Spinal cord (tissue), 9 donors: ENCODE measurements at regions not wholly inside any gene's neighbourhood (a gene's known extent, or its start where the extent isn't known, plus 50 kb on each side); places are given as distances from the start of the nearest gene placed in this dataset.

Experiments
- DNase-seq, 6 donors: peaks; one replicate each; pipeline versions ENCODE4 v3.0.0 to v3.0.0-alpha.2; 2013 to 2015; ENCODE audit warnings: low spot score in 6 of 6, low read depth in 4 of 6
- H3K27ac ChIP-seq: one replicate; pipeline ENCODE4 v1.5.1; 2013; ENCODE audit warnings: low read depth, low read length, control low read depth
- H3K27me3 ChIP-seq: one replicate; pipeline ENCODE4 v1.6.1; 2013; ENCODE audit warnings: low read length; ENCODE audit not compliant: control insufficient read depth, insufficient read depth
- H3K36me3 ChIP-seq: one replicate; pipeline ENCODE4 v1.6.1; 2013; ENCODE audit warnings: low read length; ENCODE audit not compliant: control insufficient read depth, insufficient read depth
- H3K4me1 ChIP-seq: one replicate; pipeline ENCODE4 v1.6.1; 2013; ENCODE audit warnings: low read length; ENCODE audit not compliant: control insufficient read depth, insufficient read depth
- H3K4me3 ChIP-seq: one replicate; pipeline ENCODE4 v1.5.1; 2013; ENCODE audit warnings: low read depth, low read length, control low read depth
- H3K9me3 ChIP-seq: one replicate; pipeline ENCODE4 v1.6.1; 2013; ENCODE audit warnings: low read length; ENCODE audit not compliant: control insufficient read depth, insufficient read depth
- WGBS: methylation state at CpG from one replicate; pipeline ENCODE4 v1.1.5; 2013; ENCODE audit warnings: missing lambda C conversion rate; ENCODE audit not compliant: insufficient coverage; 5-methylcytosine and 5-hydroxymethylcytosine counted together
- donor health status: healthy.

DNA sequence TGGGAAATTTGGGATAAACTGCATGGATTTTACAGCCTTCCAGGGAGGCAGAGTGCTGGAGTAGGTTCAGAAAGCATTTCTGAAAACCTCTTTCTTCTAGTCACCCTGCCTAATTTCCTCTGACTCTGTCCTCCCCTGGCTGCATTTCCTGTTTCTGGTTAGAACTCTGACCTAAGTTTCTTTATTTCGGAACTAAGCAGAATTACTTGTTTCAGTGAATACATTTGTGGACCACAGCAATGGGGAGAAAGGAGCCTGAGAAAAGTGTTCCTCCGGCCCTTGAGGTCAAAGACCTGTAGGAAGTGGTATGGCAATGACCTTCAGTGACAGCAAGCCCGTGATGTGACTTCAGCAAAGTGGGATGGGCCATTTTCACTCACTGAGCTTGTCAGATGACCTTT is 173.4 kb upstream of the RUNX1 start:
- Histone ChIP-seq H3K9me3 (no peaks in the 10 kb centered on the region), H3K27ac (no peak overlapping the region), H3K27me3 (no peaks in the 10 kb centered on the region), H3K36me3 (no peaks in the 10 kb centered on the region), H3K4me3 (no peak overlapping the region), H3K4me1 (no peaks in the 10 kb centered on the region)
- no peak for DNase-seq
- WGBS = 83% methylated on average over 1 of the region's 3 CpGs

DNA sequence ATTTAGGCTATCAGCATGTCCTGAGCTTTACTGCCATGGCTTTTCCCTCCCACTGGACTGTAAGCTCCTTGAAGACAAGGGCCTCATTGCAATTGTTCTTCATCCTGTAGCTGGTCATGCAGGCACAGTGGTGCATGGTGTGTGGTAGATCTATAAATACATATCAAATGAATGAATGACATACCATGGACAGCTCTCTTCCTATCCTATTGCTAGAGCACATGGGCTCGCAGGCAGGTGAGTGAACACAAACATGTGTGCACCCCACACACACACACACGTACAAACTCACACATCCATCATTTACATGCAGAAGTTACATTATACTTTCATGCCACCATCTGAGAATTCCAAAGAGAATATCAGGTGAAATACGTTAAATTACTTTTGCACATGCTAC is 172.9 kb upstream of the RUNX1 start:
- no CpG with 5 or more reads among the region's 3 CpGs for WGBS
- Histone ChIP-seq H3K36me3 (no peaks in the 10 kb centered on the region), H3K27ac (no peak overlapping the region)

GRCh38 chr21:35220301-35220700 is 171.2 kb upstream of the RUNX1 start:
- Histone ChIP-seq H3K9me3 (no peaks in the 10 kb centered on the region), H3K27ac (no peak overlapping the region), H3K4me3 (no peak overlapping the region), H3K27me3 (no peaks in the 10 kb centered on the region), H3K36me3 (no peaks in the 10 kb centered on the region), H3K4me1 (no peaks in the 10 kb centered on the region)
- no CpG with 5 or more reads among the region's 1 CpG for WGBS
- DNase-seq = no peak

More for the DNA sequence above, 172.9 kb upstream of the RUNX1 start:
- Histone ChIP-seq H3K4me3 (no peak overlapping the region), H3K9me3 (no peaks in the 10 kb centered on the region), H3K27me3 (no peaks in the 10 kb centered on the region), H3K4me1 (no peaks in the 10 kb centered on the region)
- no peak for DNase-seq

GRCh38 chr21:35219719-35220118 is 170.6 kb upstream of the RUNX1 start:
- no peak overlapping the region for H3K4me3 ChIP-seq
- H3K4me1 ChIP-seq = no peaks in the 10 kb centered on the region
- H3K9me3 ChIP-seq = no peaks in the 10 kb centered on the region
- DNase-seq = no peak
- H3K27me3 ChIP-seq = no peaks in the 10 kb centered on the region
- no peak overlapping the region for H3K27ac ChIP-seq
- H3K36me3 ChIP-seq = no peaks in the 10 kb centered on the region
- WGBS = no CpG with 5 or more reads among the region's 2 CpGs

- no peaks in the 10 kb centered on the region for H3K27me3 ChIP-seq
- no peaks in the 10 kb centered on the region for H3K9me3 ChIP-seq
- no peaks in the 10 kb centered on the region for H3K36me3 ChIP-seq
- no peaks in the 10 kb centered on the region for H3K4me1 ChIP-seq
- H3K27ac ChIP-seq = no peak overlapping the region
- H3K4me3 ChIP-seq = no peak overlapping the region
- no CpG with 5 or more reads among the region's 2 CpGs for WGBS
- no peak for DNase-seq
These were observed 170.2 kb upstream of the RUNX1 start for GRCh38 chr21:35219291-35219690.

GRCh38 chr21:35217504-35218060 is 168.5 kb upstream of the RUNX1 start:
- Histone ChIP-seq H3K4me1 (no peaks in the 10 kb centered on the region), H3K9me3 (no peaks in the 10 kb centered on the region), H3K27me3 (no peaks in the 10 kb centered on the region), H3K36me3 (no peaks in the 10 kb centered on the region), H3K27ac (no peak overlapping the region), H3K4me3 (no peak overlapping the region)
- no peak for DNase-seq
- WGBS = no CpG with 5 or more reads among the region's 1 CpG

DNA sequence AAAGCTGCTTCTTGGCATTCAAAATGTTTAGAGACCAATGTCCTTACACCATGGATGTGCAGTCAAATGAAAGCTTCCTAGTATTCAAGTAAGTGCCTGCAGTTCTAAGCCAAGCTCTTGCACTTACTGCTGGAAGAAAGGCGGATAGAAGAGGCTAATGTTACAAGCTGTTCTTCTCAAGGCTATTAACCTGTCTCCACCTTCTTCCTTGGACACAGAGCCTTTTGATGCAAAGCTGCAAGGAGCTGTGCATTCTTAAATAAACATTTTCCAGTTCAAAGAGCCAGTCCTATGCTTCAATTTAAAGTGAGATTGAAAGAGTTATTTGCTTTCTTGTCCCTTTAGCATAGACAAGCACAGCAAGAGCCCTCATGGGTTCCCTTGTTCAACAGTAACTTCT is 167.9 kb upstream of the RUNX1 start:
- DNase-seq = no peak
- no CpG with 5 or more reads among the region's 1 CpG for WGBS
- Histone ChIP-seq H3K4me1 (no peaks in the 10 kb centered on the region), H3K9me3 (no peaks in the 10 kb centered on the region), H3K36me3 (no peaks in the 10 kb centered on the region), H3K27ac (no peak overlapping the region), H3K27me3 (no peaks in the 10 kb centered on the region), H3K4me3 (no peak overlapping the region)

GRCh38 chr21:35215870-35216269 is 166.8 kb upstream of the RUNX1 start:
- no peaks in the 10 kb centered on the region for H3K4me1 ChIP-seq
- no peak overlapping the region for H3K27ac ChIP-seq
- no peaks in the 10 kb centered on the region for H3K27me3 ChIP-seq
- no peaks in the 10 kb centered on the region for H3K36me3 ChIP-seq
- H3K9me3 ChIP-seq = no peaks in the 10 kb centered on the region
- no peak overlapping the region for H3K4me3 ChIP-seq
- no CpG with 5 or more reads among the region's 1 CpG for WGBS
- no peak for DNase-seq

GRCh38 chr21:35212393-35213127 is 163.5 kb upstream of the RUNX1 start:
- H3K4me1 ChIP-seq = peaks cover 4% of the 10 kb centered on the region
- H3K36me3 ChIP-seq = no peaks in the 10 kb centered on the region
- no peak overlapping the region for H3K4me3 ChIP-seq
- H3K27me3 ChIP-seq = no peaks in the 10 kb centered on the region
- no peak overlapping the region for H3K27ac ChIP-seq
- WGBS = 39% methylated on average over 2 of the region's 3 CpGs
- no peak for DNase-seq
- no peaks in the 10 kb centered on the region for H3K9me3 ChIP-seq

DNA sequence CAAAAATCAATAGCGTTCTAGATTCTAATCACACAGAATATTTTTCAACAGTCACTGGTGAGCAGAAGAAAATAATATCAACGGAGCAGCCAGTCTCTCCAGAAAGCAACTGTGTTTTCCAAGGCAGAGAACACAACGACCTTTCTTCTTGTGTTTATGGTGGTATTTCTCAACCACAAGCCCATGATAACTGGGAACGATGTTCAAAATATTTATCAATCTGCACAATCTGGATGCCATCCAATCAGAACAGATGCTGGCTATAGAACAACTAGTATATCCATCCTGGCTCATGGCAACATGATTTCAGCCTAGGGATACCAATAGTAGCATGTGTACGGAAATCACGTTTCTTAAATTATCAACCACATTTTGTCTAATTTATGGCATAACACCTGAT is 162.7 kb upstream of the RUNX1 start:
- H3K36me3 ChIP-seq = no peaks in the 10 kb centered on the region
- no peaks in the 10 kb centered on the region for H3K27me3 ChIP-seq
- peaks cover 7% of the 10 kb centered on the region for H3K4me1 ChIP-seq
- peak in 1 of 6 donors; percentile 44 for DNase-seq
- no peak overlapping the region for H3K4me3 ChIP-seq
- H3K9me3 ChIP-seq = no peaks in the 10 kb centered on the region
- H3K27ac ChIP-seq = no peak overlapping the region
- no CpG with 5 or more reads among the region's 6 CpGs for WGBS
